ENCODE measurements at regions not wholly inside any gene's neighbourhood (a gene's known extent, or its start where the extent isn't known, plus 50 kb on each side); places are given as distances from the start of the nearest gene placed in this dataset.
"Not testable (repeated sequence)": the region's sequence is repeated elsewhere in the genome, so short reads cannot be mapped to it uniquely, and the experiment has no call there.

DNA sequence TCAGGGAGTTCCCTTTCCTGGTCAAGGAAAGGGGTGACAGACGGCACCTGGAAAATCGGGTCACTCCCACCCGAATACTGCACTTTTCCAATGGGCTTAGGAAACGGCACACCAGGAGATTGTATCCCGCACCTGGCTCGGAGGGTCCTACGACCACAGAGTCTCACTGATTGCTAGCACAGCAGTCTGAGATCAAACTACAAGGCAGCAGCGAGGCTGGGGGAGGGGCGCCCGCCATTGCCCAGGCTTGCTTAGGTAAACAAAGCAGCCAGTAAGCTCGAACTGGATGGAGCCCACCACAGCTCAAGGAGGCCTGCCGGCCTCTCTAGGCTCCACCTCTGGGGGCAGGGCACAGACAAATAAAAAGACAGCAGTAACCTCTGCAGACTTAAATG is 389.7 kb downstream of the SRGAP2C start:
- DNase-seq: not testable (repeated sequence)

GRCh38 chr1:121582898-121583297 is 398.1 kb downstream of the SRGAP2C start:
- not testable (repeated sequence) for DNase-seq

- DNase-seq: no peak
Measured at GRCh38 chr1:121586369-121587229, 401.8 kb downstream of the SRGAP2C start.

GRCh38 chr1:121587230-121587569 is 402.4 kb downstream of the SRGAP2C start:
- DNase-seq: no peak

GRCh38 chr1:121587777-121588176 is 403.0 kb downstream of the SRGAP2C start:
- no peak for DNase-seq

GRCh38 chr1:121594096-121594495 is 409.3 kb downstream of the SRGAP2C start:
- no peak for DNase-seq

GRCh38 chr1:121595089-121595488 is 410.3 kb downstream of the SRGAP2C start:
- DNase-seq: no peak

DNA sequence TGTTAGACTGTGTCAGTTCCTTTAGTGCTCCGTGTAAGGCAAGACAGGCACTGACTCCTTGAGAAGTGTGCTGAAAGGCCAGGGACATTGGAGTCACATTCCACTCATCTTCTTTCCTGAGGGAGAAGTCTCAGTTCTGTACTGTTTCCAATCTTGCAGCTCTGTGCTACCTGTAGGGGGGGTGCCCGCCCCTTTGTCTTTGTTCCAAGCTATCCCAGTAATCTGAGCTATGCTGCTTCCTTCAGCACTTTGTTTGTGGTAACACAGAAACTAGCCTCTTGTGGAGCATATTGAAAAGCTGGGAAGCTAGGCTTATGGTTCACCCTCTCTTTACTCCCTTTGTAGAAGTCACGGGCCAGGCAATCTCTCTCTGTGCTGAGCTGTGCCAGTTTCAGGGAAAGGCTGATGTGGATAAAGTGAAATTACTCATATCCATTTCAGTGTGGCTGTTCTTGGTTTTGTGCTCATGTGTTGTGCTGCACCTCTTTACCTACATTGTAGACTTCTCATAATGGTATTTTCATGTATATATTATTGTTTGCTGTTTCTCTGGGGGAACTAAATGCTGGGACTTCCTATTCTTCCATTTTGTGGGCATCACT is 420.2 kb downstream of the SRGAP2C start:
- not testable (repeated sequence) for DNase-seq

DNA sequence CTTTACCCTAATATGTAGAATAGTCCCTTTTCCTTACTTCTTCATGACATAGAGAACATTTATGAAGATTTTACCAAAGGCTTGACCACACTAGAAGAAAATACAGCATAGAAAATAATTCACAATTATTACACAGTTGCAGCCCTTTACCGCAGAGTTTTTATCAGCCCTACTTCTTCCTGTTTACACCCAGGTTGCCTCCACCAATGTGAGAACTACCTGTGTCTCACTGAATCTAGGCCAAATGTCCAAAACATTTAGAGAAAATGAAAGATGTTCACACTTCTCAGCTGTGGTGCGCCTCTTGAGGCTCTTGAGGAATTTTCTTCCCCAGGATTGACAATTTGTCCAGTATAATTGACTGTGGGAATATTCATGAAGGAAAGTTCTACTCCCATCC is 422.7 kb downstream of the SRGAP2C start:
- DNase-seq: not testable (repeated sequence)
